Natural killer cell (primary cell): ENCODE measurements at regions not wholly inside any gene's neighbourhood (a gene's known extent, or its start where the extent isn't known, plus 50 kb on each side); places are given as distances from the start of the nearest gene placed in this dataset.

Source experiments
- ATAC-seq, 3 donors: fragments of 150-1000 bp in 2 of 3; fragments of 200-7000 bp in 1 of 3; cut with Tn5 transposase; 1 replicate in 1 of 3; 2 replicates in 2 of 3; pipeline ENCODE4 v1.10.0; 2021; ENCODE audit warnings: mild to moderate bottlenecking in 2 of 3, moderate library complexity in 2 of 3
- DNase-seq, 2 donors: peaks; one replicate each; pipeline versions ENCODE4 v3.0.0 to v3.0.0-alpha.2; 2013 to 2021; ENCODE audit warnings: mixed read lengths in 1 of 2
- H3K27ac ChIP-seq: one replicate; pipeline ENCODE4 v1.5.1; 2013; ENCODE audit warnings: mild to moderate bottlenecking, low read length
- H3K27me3 ChIP-seq: one replicate; pipeline ENCODE4 v1.6.1; 2013; ENCODE audit warnings: low read length; ENCODE audit not compliant: control insufficient read depth, insufficient read depth
- H3K36me3 ChIP-seq: one replicate; pipeline ENCODE4 v1.6.1; 2013; ENCODE audit warnings: low read length; ENCODE audit not compliant: control insufficient read depth, insufficient read depth
- H3K4me1 ChIP-seq: one replicate; pipeline ENCODE4 v1.6.1; 2013; ENCODE audit warnings: low read length; ENCODE audit not compliant: control insufficient read depth, insufficient read depth
- H3K4me3 ChIP-seq: one replicate; pipeline ENCODE4 v1.5.1; 2013; ENCODE audit warnings: low read length
- H3K9me3 ChIP-seq: one replicate; pipeline ENCODE4 v1.6.1; 2013; ENCODE audit warnings: low read length; ENCODE audit not compliant: control insufficient read depth, insufficient read depth
- H3K27ac Mint-ChIP-seq, 2 donors: one replicate each; pipeline ENCODE4 v1.8.0; 2022; ENCODE audit warnings: mild to moderate bottlenecking in 2 of 2, mixed read lengths in 2 of 2, moderate library complexity in 1 of 2
- H3K27me3 Mint-ChIP-seq, 2 donors: one replicate each; pipeline ENCODE4 v1.8.0; 2022; ENCODE audit warnings: low read depth in 2 of 2, mixed read lengths in 2 of 2
- H3K36me3 Mint-ChIP-seq: one replicate; pipeline ENCODE4 v1.8.0; 2022; ENCODE audit warnings: mixed read lengths
- H3K4me1 Mint-ChIP-seq, 2 donors: one replicate each; pipeline ENCODE4 v1.8.0; 2022; ENCODE audit warnings: mixed read lengths in 2 of 2
- H3K4me3 Mint-ChIP-seq: one replicate; pipeline ENCODE4 v1.8.0; 2022; ENCODE audit warnings: mild to moderate bottlenecking, moderate library complexity, mixed read lengths
- H3K9me3 Mint-ChIP-seq, 2 donors: one replicate each; pipeline ENCODE4 v1.8.0; 2022; ENCODE audit warnings: mixed read lengths in 2 of 2
- WGBS: methylation state at CpG from one replicate; pipeline ENCODE4 v1.1.7; 2013; ENCODE audit warnings: missing lambda C conversion rate; ENCODE audit not compliant: insufficient coverage; 5-methylcytosine and 5-hydroxymethylcytosine counted together
- intact Hi-C: fragments of 100-400 bp; cut with micrococcal nuclease; formaldehyde crosslinking; loops from one replicate; pipeline ENCODE4 v1.14.2; 2022
- TF ChIP-seq, protein P1 (sequence below): fragments of 200-600 bp; IDR thresholded peaks from one replicate; pipeline ENCODE4 v1.8.0; 2022; ENCODE audit warnings: antibody characterized with exemption

DNA sequence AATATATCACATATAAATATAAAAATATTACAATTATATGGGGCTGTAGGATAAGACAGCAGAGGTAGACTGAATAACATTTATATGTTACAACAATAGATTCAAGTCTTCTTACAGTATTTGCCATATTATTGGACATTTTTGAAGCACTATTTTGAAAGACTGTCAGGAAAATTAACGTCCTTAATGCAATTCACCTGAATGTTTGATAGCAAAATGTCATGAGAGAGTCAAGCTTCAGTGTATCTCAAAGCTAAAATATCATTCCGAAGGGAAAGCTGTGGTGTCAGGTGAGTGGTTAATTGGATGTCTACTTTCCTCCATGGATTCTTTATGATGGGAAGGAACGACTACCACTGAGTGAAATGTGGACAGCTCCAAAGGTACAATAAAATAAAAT is 1004.0 kb downstream of the HACE1 start:
- Histone ChIP-seq H3K27me3 (no peaks in the 10 kb centered on the region), H3K4me3 (no peak overlapping the region), H3K27ac (no peak overlapping the region), H3K9me3 (no peaks in the 10 kb centered on the region), H3K36me3 (no peaks in the 10 kb centered on the region), H3K4me1 (no peaks in the 10 kb centered on the region)
- no peak overlapping the region for H3K4me3 Mint-ChIP-seq
- no peaks in the 10 kb centered on the region for H3K27me3 Mint-ChIP-seq
- H3K36me3 Mint-ChIP-seq: no peaks in the 10 kb centered on the region
- TF ChIP-seq, protein P1, sequence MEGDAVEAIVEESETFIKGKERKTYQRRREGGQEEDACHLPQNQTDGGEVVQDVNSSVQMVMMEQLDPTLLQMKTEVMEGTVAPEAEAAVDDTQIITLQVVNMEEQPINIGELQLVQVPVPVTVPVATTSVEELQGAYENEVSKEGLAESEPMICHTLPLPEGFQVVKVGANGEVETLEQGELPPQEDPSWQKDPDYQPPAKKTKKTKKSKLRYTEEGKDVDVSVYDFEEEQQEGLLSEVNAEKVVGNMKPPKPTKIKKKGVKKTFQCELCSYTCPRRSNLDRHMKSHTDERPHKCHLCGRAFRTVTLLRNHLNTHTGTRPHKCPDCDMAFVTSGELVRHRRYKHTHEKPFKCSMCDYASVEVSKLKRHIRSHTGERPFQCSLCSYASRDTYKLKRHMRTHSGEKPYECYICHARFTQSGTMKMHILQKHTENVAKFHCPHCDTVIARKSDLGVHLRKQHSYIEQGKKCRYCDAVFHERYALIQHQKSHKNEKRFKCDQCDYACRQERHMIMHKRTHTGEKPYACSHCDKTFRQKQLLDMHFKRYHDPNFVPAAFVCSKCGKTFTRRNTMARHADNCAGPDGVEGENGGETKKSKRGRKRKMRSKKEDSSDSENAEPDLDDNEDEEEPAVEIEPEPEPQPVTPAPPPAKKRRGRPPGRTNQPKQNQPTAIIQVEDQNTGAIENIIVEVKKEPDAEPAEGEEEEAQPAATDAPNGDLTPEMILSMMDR: no peak
- H3K4me1 Mint-ChIP-seq: no peaks in the 10 kb centered on the region
- ATAC-seq: no peak
- DNase-seq: no peak
- H3K9me3 Mint-ChIP-seq: peaks cover 10 to 19% of the 10 kb centered on the region in 2 donors
- no peak overlapping the region for H3K27ac Mint-ChIP-seq
- intact Hi-C loops: no loop called here
- WGBS: 62% methylated on average over 3 of the region's 3 CpGs

DNA sequence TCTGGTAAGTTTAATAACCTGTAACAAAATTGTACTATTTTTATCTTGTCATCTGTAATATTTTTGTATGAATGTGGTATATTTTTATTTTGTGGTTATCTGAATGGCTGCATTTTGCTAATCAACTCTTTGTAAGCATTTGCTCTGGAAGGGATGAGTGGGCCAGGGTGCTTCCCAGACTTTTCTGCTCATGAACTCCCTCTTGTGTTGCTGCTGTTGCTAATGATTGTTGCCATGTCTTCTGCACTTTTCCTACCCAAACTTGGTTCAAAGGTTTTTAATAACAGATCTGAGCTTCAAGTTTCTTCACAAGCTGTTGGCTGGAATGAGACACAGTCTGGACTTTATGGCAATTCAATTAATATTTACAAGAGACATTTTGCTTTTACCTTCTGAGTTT is 1005.7 kb downstream of the HACE1 start:
- ATAC-seq: no peak
- intact Hi-C loops: no loop called here

DNA sequence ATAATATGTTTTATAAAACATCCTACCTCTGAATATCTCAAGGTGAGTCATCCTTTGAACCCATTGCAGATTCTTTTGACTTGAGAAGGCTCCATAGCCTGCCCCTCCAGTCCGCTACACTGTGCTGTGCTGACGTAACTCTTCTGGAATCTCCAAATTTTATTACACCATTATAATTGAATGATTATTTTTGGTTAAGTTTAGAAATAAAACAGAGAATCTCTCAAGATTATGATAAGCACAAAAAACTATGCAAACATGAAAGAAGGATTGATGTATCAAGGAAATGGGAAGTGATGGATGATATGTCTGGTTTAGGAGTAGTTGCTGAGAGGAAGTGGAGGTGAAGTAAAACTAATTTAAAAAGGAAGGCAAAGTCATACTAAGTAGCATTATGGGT is 1021.3 kb downstream of the HACE1 start:
- no peak overlapping the region for H3K4me3 Mint-ChIP-seq
- intact Hi-C loops: no loop called here
- TF ChIP-seq, protein P1: no peak
- H3K27me3 ChIP-seq: no peaks in the 10 kb centered on the region
- no peak for DNase-seq
- H3K27me3 Mint-ChIP-seq: no peaks in the 10 kb centered on the region
- H3K4me1 ChIP-seq: no peaks in the 10 kb centered on the region
- WGBS: 67% methylated on average over 1 of the region's 2 CpGs
- no peaks in the 10 kb centered on the region for H3K36me3 ChIP-seq
- H3K4me1 Mint-ChIP-seq: no peaks in the 10 kb centered on the region
- H3K27ac ChIP-seq: no peak overlapping the region
- H3K27ac Mint-ChIP-seq: no peak overlapping the region
- ATAC-seq: no peak
- H3K4me3 ChIP-seq: no peak overlapping the region
- H3K9me3 ChIP-seq: no peaks in the 10 kb centered on the region
- H3K9me3 Mint-ChIP-seq: peaks cover 17 to 20% of the 10 kb centered on the region in 2 donors
- no peaks in the 10 kb centered on the region for H3K36me3 Mint-ChIP-seq

More for the DNA sequence above, 1005.7 kb downstream of the HACE1 start:
- Histone ChIP-seq H3K4me3 (no peak overlapping the region), H3K27me3 (no peaks in the 10 kb centered on the region), H3K4me1 (no peaks in the 10 kb centered on the region), H3K36me3 (no peaks in the 10 kb centered on the region), H3K27ac (no peak overlapping the region), H3K9me3 (no peaks in the 10 kb centered on the region)
- no peak for DNase-seq
- peaks cover 10 to 19% of the 10 kb centered on the region in 2 donors for H3K9me3 Mint-ChIP-seq
- TF ChIP-seq, protein P1: no peak
- no peak overlapping the region for H3K4me3 Mint-ChIP-seq
- H3K27me3 Mint-ChIP-seq: no peaks in the 10 kb centered on the region
- H3K36me3 Mint-ChIP-seq: no peaks in the 10 kb centered on the region
- no peak overlapping the region for H3K27ac Mint-ChIP-seq
- no peaks in the 10 kb centered on the region for H3K4me1 Mint-ChIP-seq

DNA sequence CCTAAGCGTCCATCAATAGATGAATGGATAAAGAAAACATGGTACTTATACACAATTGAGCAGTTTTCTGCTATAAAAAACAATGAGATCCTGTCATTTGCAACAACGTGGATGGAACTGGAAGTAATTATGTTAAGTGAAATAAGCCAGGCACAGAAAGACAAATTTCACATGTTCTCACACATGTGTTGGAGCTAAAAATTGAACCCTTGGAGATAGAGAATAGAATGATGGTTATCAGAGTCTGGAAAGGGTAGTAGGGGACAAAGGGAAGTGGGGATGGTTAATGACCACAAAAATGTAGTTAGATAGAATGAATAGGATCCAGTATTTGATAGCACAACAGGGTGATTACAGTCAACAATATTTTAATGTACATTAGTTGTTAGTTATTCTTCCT is 1033.5 kb downstream of the HACE1 start:
- no peaks in the 10 kb centered on the region for H3K36me3 ChIP-seq
- WGBS: 71% methylated on average over 1 of the region's 2 CpGs
- no peak overlapping the region for H3K4me3 ChIP-seq
- no peaks in the 10 kb centered on the region for H3K9me3 ChIP-seq
- Mint-ChIP-seq H3K4me1 (no peaks in the 10 kb centered on the region), H3K36me3 (no peaks in the 10 kb centered on the region), H3K27ac (no peak overlapping the region), H3K9me3 (peaks cover 5 to 19% of the 10 kb centered on the region in 2 donors), H3K4me3 (no peak overlapping the region), H3K27me3 (no peaks in the 10 kb centered on the region)
- intact Hi-C loops: no loop called here
- TF ChIP-seq, protein P1: no peak
- ATAC-seq (no peak), DNase-seq (no peak)
- H3K27ac ChIP-seq: no peak overlapping the region
- H3K27me3 ChIP-seq: no peaks in the 10 kb centered on the region
- H3K4me1 ChIP-seq: no peaks in the 10 kb centered on the region
